Upper lobe of left lung (tissue), 4 donors: ENCODE measurements at regions not wholly inside any gene's neighbourhood (a gene's known extent, or its start where the extent isn't known, plus 50 kb on each side); places are given as distances from the start of the nearest gene placed in this dataset.

Experiments
- POLR2AphosphoS5 ChIP-seq, 2 donors: sonication (generic); formaldehyde crosslinking; IDR thresholded peaks; one replicate each; pipeline ENCODE4 v1.5.1; 2017; ENCODE audit warnings: antibody characterized with exemption in 2 of 2
- TF ChIP-seq, protein P1 (sequence below), 6 experiments: fragments of 450-650 bp in 4 of 6; fragments of 200-600 bp in 2 of 6; sonication (generic) in 2 of 6; IDR thresholded peaks; one replicate each; pipeline ENCODE4 v1.5.1; 2016 to 2019; ENCODE audit warnings: antibody characterized with exemption in 6 of 6

DNA sequence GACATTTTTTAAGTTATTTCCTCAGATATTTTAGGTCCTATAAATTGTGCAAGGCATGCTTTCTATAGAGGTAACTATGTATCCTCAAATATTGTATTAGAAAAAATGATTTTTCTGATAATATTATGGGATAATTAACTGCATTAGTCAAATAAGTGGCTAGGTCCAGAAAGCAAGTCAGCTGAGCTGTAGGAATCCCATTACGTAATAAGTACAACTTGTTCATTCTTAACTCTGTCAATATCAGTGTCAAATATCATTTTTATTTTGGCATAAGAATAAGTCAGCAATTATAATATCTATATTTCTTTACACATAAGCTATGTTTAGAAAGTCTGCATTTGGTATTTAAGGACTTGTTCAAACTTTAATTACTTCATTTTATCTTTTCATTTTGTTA lies 830.9 kb upstream of the GJE1 start:
- TF ChIP-seq, protein P1, sequence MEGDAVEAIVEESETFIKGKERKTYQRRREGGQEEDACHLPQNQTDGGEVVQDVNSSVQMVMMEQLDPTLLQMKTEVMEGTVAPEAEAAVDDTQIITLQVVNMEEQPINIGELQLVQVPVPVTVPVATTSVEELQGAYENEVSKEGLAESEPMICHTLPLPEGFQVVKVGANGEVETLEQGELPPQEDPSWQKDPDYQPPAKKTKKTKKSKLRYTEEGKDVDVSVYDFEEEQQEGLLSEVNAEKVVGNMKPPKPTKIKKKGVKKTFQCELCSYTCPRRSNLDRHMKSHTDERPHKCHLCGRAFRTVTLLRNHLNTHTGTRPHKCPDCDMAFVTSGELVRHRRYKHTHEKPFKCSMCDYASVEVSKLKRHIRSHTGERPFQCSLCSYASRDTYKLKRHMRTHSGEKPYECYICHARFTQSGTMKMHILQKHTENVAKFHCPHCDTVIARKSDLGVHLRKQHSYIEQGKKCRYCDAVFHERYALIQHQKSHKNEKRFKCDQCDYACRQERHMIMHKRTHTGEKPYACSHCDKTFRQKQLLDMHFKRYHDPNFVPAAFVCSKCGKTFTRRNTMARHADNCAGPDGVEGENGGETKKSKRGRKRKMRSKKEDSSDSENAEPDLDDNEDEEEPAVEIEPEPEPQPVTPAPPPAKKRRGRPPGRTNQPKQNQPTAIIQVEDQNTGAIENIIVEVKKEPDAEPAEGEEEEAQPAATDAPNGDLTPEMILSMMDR (IDR thresholded peaks at IDR 0.05): no peak
- TF ChIP-seq POLR2AphosphoS5 (IDR thresholded peaks at IDR 0.05): no peak
